ENCODE measurements at regions not wholly inside any gene's neighbourhood (a gene's known extent, or its start where the extent isn't known, plus 50 kb on each side); places are given as distances from the start of the nearest gene placed in this dataset.

GRCh38 chr11:88448131-88448670, 110.7 kb upstream of the CTSC start:
- no peaks in the 10 kb centered on the region for H3K27me3 Mint-ChIP-seq (ENCODE audit: low read depth)
- no peaks in the 10 kb centered on the region for H3K9me3 Mint-ChIP-seq
- no peak for TF ChIP-seq CTCF (IDR thresholded peaks at IDR 0.05; ENCODE audit: unreplicated experiment in 3 of 3)
- H3K27ac Mint-ChIP-seq = no peak overlapping the region
- peaks cover 5% of the 10 kb centered on the region for H3K4me1 Mint-ChIP-seq
- H3K4me3 Mint-ChIP-seq = no peak overlapping the region
- no peaks in the 10 kb centered on the region for H3K36me3 Mint-ChIP-seq (ENCODE audit: low read depth)

- Mint-ChIP-seq H3K9me3 (no peaks in the 10 kb centered on the region), H3K36me3 (ENCODE audit: low read depth) (no peaks in the 10 kb centered on the region), H3K4me3 (no peak overlapping the region), H3K27ac (no peak overlapping the region), H3K4me1 (peaks cover 5% of the 10 kb centered on the region), H3K27me3 (ENCODE audit: low read depth) (no peaks in the 10 kb centered on the region)
- no peak for TF ChIP-seq CTCF (IDR thresholded peaks at IDR 0.05; ENCODE audit: unreplicated experiment in 3 of 3)
Measured at GRCh38 chr11:88447281-88447680, 109.7 kb upstream of the CTSC start.

- peaks cover 4% of the 10 kb centered on the region for H3K9me3 Mint-ChIP-seq
- peaks cover 4% of the 10 kb centered on the region for H3K27me3 Mint-ChIP-seq (ENCODE audit: low read depth)
- no peak overlapping the region for H3K27ac Mint-ChIP-seq
- no peaks in the 10 kb centered on the region for H3K36me3 Mint-ChIP-seq (ENCODE audit: low read depth)
- H3K4me1 Mint-ChIP-seq = no peaks in the 10 kb centered on the region
- TF ChIP-seq CTCF (IDR thresholded peaks at IDR 0.05; ENCODE audit: unreplicated experiment in 3 of 3) = no peak
- H3K4me3 Mint-ChIP-seq = no peak overlapping the region
Measured at GRCh38 chr11:88439356-88439755, 101.8 kb upstream of the CTSC start.

- no peak overlapping the region for H3K27ac Mint-ChIP-seq
- peaks cover 4% of the 10 kb centered on the region for H3K9me3 Mint-ChIP-seq
- H3K36me3 Mint-ChIP-seq (ENCODE audit: low read depth) = no peaks in the 10 kb centered on the region
- no peaks in the 10 kb centered on the region for H3K4me1 Mint-ChIP-seq
- no peak for TF ChIP-seq CTCF (IDR thresholded peaks at IDR 0.05; ENCODE audit: unreplicated experiment in 3 of 3)
- H3K27me3 Mint-ChIP-seq (ENCODE audit: low read depth) = peaks cover 4% of the 10 kb centered on the region
- no peak overlapping the region for H3K4me3 Mint-ChIP-seq
Measured at GRCh38 chr11:88438721-88439120, 101.2 kb upstream of the CTSC start.

- peaks cover 4% of the 10 kb centered on the region for H3K9me3 Mint-ChIP-seq
- no peak for TF ChIP-seq CTCF (IDR thresholded peaks at IDR 0.05; ENCODE audit: unreplicated experiment in 3 of 3)
- H3K27ac Mint-ChIP-seq = no peak overlapping the region
- no peak overlapping the region for H3K4me3 Mint-ChIP-seq
- H3K36me3 Mint-ChIP-seq (ENCODE audit: low read depth) = no peaks in the 10 kb centered on the region
- H3K4me1 Mint-ChIP-seq = no peaks in the 10 kb centered on the region
- peaks cover 4% of the 10 kb centered on the region for H3K27me3 Mint-ChIP-seq (ENCODE audit: low read depth)
Measured at GRCh38 chr11:88435415-88435814, 97.9 kb upstream of the CTSC start.

- Mint-ChIP-seq H3K27ac (no peak overlapping the region), H3K27me3 (ENCODE audit: low read depth) (peaks cover 4% of the 10 kb centered on the region), H3K9me3 (peaks cover 4% of the 10 kb centered on the region)
Measured at GRCh38 chr11:88434333-88434976, 96.9 kb upstream of the CTSC start.

More at GRCh38 chr11:88434333-88434976, 96.9 kb upstream of the CTSC start:
- TF ChIP-seq CTCF (IDR thresholded peaks at IDR 0.05; ENCODE audit: unreplicated experiment in 3 of 3) = no peak
- Mint-ChIP-seq H3K36me3 (ENCODE audit: low read depth) (no peaks in the 10 kb centered on the region), H3K4me1 (no peaks in the 10 kb centered on the region), H3K4me3 (no peak overlapping the region)
